Panc1 (cell line): ENCODE measurements at regions not wholly inside any gene's neighbourhood (a gene's known extent, or its start where the extent isn't known, plus 50 kb on each side); places are given as distances from the start of the nearest gene placed in this dataset.

Experiments used
- ATAC-seq: fragments of 200-7000 bp; cut with Tn5 transposase; 2 replicates; pipeline ENCODE4 v1.9.1; 2020; ENCODE audit warnings: mild to moderate bottlenecking, moderate library complexity
- BruUV-seq: library from RNA; stranded (reverse); fragments of 400-500 nt; replicated peaks from 2 replicates; lab custom pipeline; 2021; lab: Mats Ljungman, UMichigan
- CTCF ChIA-PET: fragments of 300-600 bp; sonication (Branson Sonifier 250); formaldehyde crosslinking; loops from one replicate; lab custom pipeline; 2022; ENCODE audit warnings: antibody characterized with exemption; lab: Charles Lee
- POLR2A ChIA-PET: fragments of 300-600 bp; sonication (Branson Sonifier 250); formaldehyde crosslinking; loops from one replicate; lab custom pipeline; 2022; ENCODE audit warnings: antibody characterized with exemption; lab: Charles Lee
- DNase-seq: peaks from one replicate; pipeline ENCODE4 v3.0.0-alpha.2; 2010; ENCODE audit warnings: low read depth, low spot score
- H3K27ac ChIP-seq: 2 replicates; pipeline ENCODE4 v1.5.1; 2011; ENCODE audit warnings: mild to moderate bottlenecking, low read length, inconsistent platforms
- H3K27me3 ChIP-seq: fragments of 200-500 bp; sonication (Bioruptor generic); 2 replicates; pipeline ENCODE4 v1.6.0; 2014; ENCODE audit warnings: low read length, inconsistent platforms; ENCODE audit not compliant: control insufficient read depth, insufficient read depth
- H3K36me3 ChIP-seq: fragments of 200-500 bp; sonication (Bioruptor generic); 2 replicates; pipeline ENCODE4 v1.5.1; 2014; ENCODE audit warnings: inconsistent platforms, mild to moderate bottlenecking, low read length, moderate library complexity; ENCODE audit not compliant: control insufficient read depth, insufficient read depth
- H3K4me1 ChIP-seq: 2 replicates; pipeline ENCODE4 v1.5.1; 2011; ENCODE audit warnings: inconsistent platforms, mild to moderate bottlenecking, low read length, moderate library complexity; ENCODE audit not compliant: control insufficient read depth, insufficient read depth
- H3K4me3 ChIP-seq, 2 experiments: 2 replicates each; pipeline ENCODE4 v1.5.1; 2011 to 2012; ENCODE audit warnings: low read depth in 2 of 2, low read length in 2 of 2, mild to moderate bottlenecking in 2 of 2, inconsistent platforms in 1 of 2, moderate library complexity in 1 of 2
- H3K9me3 ChIP-seq: fragments of 200-500 bp; sonication (Bioruptor generic); 2 replicates; pipeline ENCODE4 v1.5.1; 2014; ENCODE audit warnings: low read depth, mild to moderate bottlenecking, inconsistent platforms, low read length, moderate library complexity; ENCODE audit not compliant: control insufficient read depth, insufficient read depth
- POLR2AphosphoS5 ChIP-seq: IDR thresholded peaks from 2 replicates; pipeline ENCODE4 v1.6.1; 2012; ENCODE audit warnings: mild to moderate bottlenecking, low read depth, low read length, moderate library complexity
- SIN3A ChIP-seq: IDR thresholded peaks from 2 replicates; pipeline ENCODE4 v1.6.1; 2012; ENCODE audit warnings: low read depth, mild to moderate bottlenecking, low read length, moderate library complexity, borderline replicate concordance; ENCODE audit not compliant: insufficient read depth
- TCF7L2 ChIP-seq: IDR thresholded peaks from 2 replicates; pipeline ENCODE4 v1.6.1; 2011; ENCODE audit warnings: mild to moderate bottlenecking, low read depth, low read length, inconsistent platforms
- in situ Hi-C: cut with HindIII; loops from 2 replicates; pipeline ENCODE4 v1.10.0; 2016; ENCODE audit warnings: low sequenced_read_pairs, low pct_unique_long_range_greater_than_20kb
- intact Hi-C: fragments of 100-400 bp; cut with micrococcal nuclease; formaldehyde crosslinking; loops from one replicate; pipeline ENCODE4 v1.10.0; 2022; ENCODE audit not compliant: unreplicated experiment
- TF ChIP-seq, protein P1 (sequence below): fragments of 450-650 bp; IDR thresholded peaks from 2 replicates; pipeline ENCODE4 v1.5.1; 2017; ENCODE audit warnings: mild to moderate bottlenecking
- TF ChIP-seq, protein P2 (sequence below), 2 experiments: IDR thresholded peaks; 2 replicates each; pipeline ENCODE4 v1.6.1; 2011 to 2012; ENCODE audit warnings: low read depth in 2 of 2, control low read depth in 1 of 2, low read length in 1 of 2, mild to moderate bottlenecking in 1 of 2, moderate library complexity in 1 of 2; ENCODE audit not compliant: insufficient read depth in 1 of 2

DNA sequence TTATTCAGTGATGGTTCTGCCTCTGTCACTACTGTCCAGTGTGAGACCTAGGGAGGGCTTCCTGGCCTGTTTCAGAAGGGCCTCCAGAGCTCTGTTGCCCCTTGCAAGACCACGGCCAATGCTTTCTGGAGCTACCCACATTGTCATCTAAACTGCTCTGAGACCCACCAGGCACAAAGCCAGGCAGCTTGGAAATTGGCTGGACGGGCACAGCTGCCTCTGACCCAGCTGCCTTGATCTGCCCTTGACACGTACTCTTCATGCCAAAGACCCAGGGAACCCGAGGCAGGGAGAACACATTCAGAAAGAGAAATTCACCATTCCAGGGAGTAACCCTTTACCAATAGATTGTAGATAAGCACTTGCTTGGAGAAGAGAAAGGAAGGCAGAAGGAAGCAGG, 183.7 kb upstream of the SIX2 start:
- ATAC-seq (no peak), DNase-seq (no peak)
- Histone ChIP-seq H3K4me1 (no peaks in the 10 kb centered on the region), H3K9me3 (no peaks in the 10 kb centered on the region), H3K27ac (no peak overlapping the region), H3K4me3 (no peak overlapping the region), H3K27me3 (peaks cover 5% of the 10 kb centered on the region), H3K36me3 (no peaks in the 10 kb centered on the region)
- no TSS peak for BruUV-seq
- CTCF ChIA-PET, result no interaction called here
- POLR2A ChIA-PET, result no interaction called here
- intact Hi-C loops (no loop called here), in situ Hi-C loops (no loop called here)
- TF ChIP-seq TCF7L2, result no peak
- TF ChIP-seq, protein P1, sequence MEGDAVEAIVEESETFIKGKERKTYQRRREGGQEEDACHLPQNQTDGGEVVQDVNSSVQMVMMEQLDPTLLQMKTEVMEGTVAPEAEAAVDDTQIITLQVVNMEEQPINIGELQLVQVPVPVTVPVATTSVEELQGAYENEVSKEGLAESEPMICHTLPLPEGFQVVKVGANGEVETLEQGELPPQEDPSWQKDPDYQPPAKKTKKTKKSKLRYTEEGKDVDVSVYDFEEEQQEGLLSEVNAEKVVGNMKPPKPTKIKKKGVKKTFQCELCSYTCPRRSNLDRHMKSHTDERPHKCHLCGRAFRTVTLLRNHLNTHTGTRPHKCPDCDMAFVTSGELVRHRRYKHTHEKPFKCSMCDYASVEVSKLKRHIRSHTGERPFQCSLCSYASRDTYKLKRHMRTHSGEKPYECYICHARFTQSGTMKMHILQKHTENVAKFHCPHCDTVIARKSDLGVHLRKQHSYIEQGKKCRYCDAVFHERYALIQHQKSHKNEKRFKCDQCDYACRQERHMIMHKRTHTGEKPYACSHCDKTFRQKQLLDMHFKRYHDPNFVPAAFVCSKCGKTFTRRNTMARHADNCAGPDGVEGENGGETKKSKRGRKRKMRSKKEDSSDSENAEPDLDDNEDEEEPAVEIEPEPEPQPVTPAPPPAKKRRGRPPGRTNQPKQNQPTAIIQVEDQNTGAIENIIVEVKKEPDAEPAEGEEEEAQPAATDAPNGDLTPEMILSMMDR, result no peak
- TF ChIP-seq SIN3A, result no peak
- TF ChIP-seq, protein P2, sequence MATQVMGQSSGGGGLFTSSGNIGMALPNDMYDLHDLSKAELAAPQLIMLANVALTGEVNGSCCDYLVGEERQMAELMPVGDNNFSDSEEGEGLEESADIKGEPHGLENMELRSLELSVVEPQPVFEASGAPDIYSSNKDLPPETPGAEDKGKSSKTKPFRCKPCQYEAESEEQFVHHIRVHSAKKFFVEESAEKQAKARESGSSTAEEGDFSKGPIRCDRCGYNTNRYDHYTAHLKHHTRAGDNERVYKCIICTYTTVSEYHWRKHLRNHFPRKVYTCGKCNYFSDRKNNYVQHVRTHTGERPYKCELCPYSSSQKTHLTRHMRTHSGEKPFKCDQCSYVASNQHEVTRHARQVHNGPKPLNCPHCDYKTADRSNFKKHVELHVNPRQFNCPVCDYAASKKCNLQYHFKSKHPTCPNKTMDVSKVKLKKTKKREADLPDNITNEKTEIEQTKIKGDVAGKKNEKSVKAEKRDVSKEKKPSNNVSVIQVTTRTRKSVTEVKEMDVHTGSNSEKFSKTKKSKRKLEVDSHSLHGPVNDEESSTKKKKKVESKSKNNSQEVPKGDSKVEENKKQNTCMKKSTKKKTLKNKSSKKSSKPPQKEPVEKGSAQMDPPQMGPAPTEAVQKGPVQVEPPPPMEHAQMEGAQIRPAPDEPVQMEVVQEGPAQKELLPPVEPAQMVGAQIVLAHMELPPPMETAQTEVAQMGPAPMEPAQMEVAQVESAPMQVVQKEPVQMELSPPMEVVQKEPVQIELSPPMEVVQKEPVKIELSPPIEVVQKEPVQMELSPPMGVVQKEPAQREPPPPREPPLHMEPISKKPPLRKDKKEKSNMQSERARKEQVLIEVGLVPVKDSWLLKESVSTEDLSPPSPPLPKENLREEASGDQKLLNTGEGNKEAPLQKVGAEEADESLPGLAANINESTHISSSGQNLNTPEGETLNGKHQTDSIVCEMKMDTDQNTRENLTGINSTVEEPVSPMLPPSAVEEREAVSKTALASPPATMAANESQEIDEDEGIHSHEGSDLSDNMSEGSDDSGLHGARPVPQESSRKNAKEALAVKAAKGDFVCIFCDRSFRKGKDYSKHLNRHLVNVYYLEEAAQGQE (IDR thresholded peaks at IDR 0.05; ENCODE audit: insufficient read depth in 1 of 2, low read depth in 2 of 2, low read length in 1 of 2), result no peak
- TF ChIP-seq POLR2AphosphoS5, result no peak

DNA sequence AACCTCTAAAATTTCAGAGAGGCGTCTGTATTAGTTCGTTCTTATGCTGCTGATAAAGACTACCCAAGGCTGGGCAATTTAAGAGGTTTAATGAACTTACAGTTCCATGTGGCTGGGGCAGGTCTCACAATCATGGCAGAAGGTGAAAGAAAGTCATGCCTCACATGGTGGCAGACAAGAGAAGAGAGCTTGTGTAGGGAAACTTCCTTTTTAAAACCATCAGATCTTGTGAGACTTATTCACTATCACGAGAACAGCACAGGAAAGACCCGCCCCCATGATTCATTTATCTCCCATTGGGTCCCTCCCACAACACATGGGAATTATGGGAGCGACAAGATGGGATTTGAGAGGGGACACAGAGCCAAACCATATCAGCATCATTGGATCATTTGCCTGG, 183.2 kb upstream of the SIX2 start:
- Histone ChIP-seq H3K4me1 (no peaks in the 10 kb centered on the region), H3K27me3 (peaks cover 5% of the 10 kb centered on the region), H3K9me3 (no peaks in the 10 kb centered on the region), H3K27ac (no peak overlapping the region), H3K36me3 (no peaks in the 10 kb centered on the region), H3K4me3 (no peak overlapping the region)
- intact Hi-C loops, result no loop called here
- no peak for ATAC-seq
- no TSS peak for BruUV-seq
- in situ Hi-C loops, result no loop called here
- ChIA-PET POLR2A (no interaction called here), CTCF (no interaction called here)
- TF ChIP-seq SIN3A (no peak), POLR2AphosphoS5 (no peak), TCF7L2 (no peak)
- TF ChIP-seq, protein P1, result no peak
- TF ChIP-seq, protein P2 (IDR thresholded peaks at IDR 0.05; ENCODE audit: insufficient read depth in 1 of 2, low read depth in 2 of 2, low read length in 1 of 2), result no peak
- no peak for DNase-seq
